GM12891 (cell line): ENCODE measurements at regions not wholly inside any gene's neighbourhood (a gene's known extent, or its start where the extent isn't known, plus 50 kb on each side); places are given as distances from the start of the nearest gene placed in this dataset.

Experiments
- POLR2A ChIP-seq: IDR thresholded peaks from 2 replicates; pipeline ENCODE4 v1.6.1; 2011; ENCODE audit warnings: low read depth, low read length, control low read depth
- SPI1 ChIP-seq: IDR thresholded peaks from 2 replicates; pipeline ENCODE4 v1.6.1; 2011; ENCODE audit warnings: low read depth, low read length, control low read depth
- TAF1 ChIP-seq: IDR thresholded peaks from 2 replicates; pipeline ENCODE4 v1.6.1; 2011; ENCODE audit warnings: low read depth, low read length, control low read depth

DNA sequence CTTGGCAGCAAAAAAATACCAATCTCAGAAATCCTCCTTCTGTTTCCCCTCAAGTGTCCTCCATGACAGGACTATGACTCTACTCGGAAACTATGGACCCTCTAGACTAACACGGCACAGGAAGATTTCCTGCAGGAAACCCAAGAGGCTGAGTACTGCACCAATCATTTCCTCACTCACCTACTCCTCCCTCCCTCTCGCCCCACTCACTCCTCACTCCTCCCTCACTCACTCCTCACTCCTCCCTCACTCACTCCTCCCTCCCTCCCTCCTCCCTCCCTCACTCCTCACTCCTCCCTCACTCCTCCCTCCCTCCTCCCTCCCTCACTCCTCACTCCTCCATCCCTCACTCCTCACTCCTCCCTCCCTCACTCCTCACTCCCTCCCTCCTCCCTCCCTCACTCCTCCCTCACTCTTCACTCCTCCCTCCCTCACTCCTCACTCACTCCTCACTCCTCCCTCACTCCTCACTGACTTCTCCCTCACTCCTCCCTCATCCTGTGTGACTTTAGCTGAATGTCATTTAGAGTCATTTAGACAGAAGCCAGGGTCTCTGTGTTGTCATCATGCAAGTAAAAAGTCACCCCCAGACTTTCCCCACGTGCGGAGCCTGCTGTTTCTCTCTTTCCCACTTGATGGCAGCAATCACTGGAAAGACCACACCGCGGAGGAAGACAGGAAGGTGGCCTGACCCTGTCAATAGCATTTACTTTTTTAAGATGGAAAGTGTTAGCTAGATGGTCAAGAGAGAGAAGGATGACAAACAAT, 226.8 kb upstream of the PDE10A start:
- no peak for TF ChIP-seq POLR2A
- TF ChIP-seq TAF1: no peak
- TF ChIP-seq SPI1: no peak
